ENCODE measurements at regions not wholly inside any gene's neighbourhood (a gene's known extent, or its start where the extent isn't known, plus 50 kb on each side); places are given as distances from the start of the nearest gene placed in this dataset.

GRCh38 chr1:25113731-25114130, 118.6 kb downstream of the SYF2 start:
- Mint-ChIP-seq H3K9me3 (peaks cover 18% of the 10 kb centered on the region), H3K27me3 (ENCODE audit: insufficient read depth) (no peaks in the 10 kb centered on the region), H3K27ac (no peak overlapping the region), H3K36me3 (ENCODE audit: low read depth) (no peaks in the 10 kb centered on the region), H3K4me3 (no peak overlapping the region), H3K4me1 (peaks cover 14% of the 10 kb centered on the region)
- WGBS, 2 experiments (ENCODE audit: insufficient coverage in 1 of 2, insufficient read length in 1 of 2), result 87 to 90% methylated on average over 3 to 4 of the region's 4 CpGs
- TF ChIP-seq CTCF (conservative IDR thresholded peaks at IDR 0.05), result no peak
- Histone ChIP-seq H3K9ac (ENCODE audit: extremely low read depth, low read length, poor library complexity, severe bottlenecking) (no peak overlapping the region), H3K4me3 (ENCODE audit: low read length) (no peak overlapping the region), H3K9me3 (ENCODE audit: control insufficient read depth, low read length) (peaks cover 24% of the 10 kb centered on the region), H3K27ac (ENCODE audit: low read depth, low read length) (no peak overlapping the region), H3K36me3 (ENCODE audit: control insufficient read depth, insufficient read depth, low read length) (no peaks in the 10 kb centered on the region), H3K27me3 (ENCODE audit: control insufficient read depth, insufficient read depth, low read length, poor library complexity, severe bottlenecking) (no peaks in the 10 kb centered on the region), H3K4me1 (ENCODE audit: control insufficient read depth, insufficient read depth, low read length) (no peaks in the 10 kb centered on the region)
- DNase-seq, result no peak

- H3K27ac Mint-ChIP-seq, result no peak overlapping the region
- no peaks in the 10 kb centered on the region for H3K27me3 Mint-ChIP-seq (ENCODE audit: insufficient read depth)
- no peaks in the 10 kb centered on the region for H3K36me3 Mint-ChIP-seq (ENCODE audit: low read depth)
- Histone ChIP-seq H3K9me3 (ENCODE audit: control insufficient read depth, low read length) (peaks cover 24% of the 10 kb centered on the region), H3K9ac (ENCODE audit: extremely low read depth, low read length, poor library complexity, severe bottlenecking) (no peak overlapping the region), H3K36me3 (ENCODE audit: control insufficient read depth, insufficient read depth, low read length) (no peaks in the 10 kb centered on the region), H3K27ac (ENCODE audit: low read depth, low read length) (no peak overlapping the region), H3K4me3 (ENCODE audit: low read length) (no peak overlapping the region), H3K4me1 (ENCODE audit: control insufficient read depth, insufficient read depth, low read length) (no peaks in the 10 kb centered on the region), H3K27me3 (ENCODE audit: control insufficient read depth, insufficient read depth, low read length, poor library complexity, severe bottlenecking) (no peaks in the 10 kb centered on the region)
- no peak for TF ChIP-seq CTCF (conservative IDR thresholded peaks at IDR 0.05)
- DNase-seq, result no peak
- peaks cover 21% of the 10 kb centered on the region for H3K9me3 Mint-ChIP-seq
- 82 to 98% methylated on average over 2 to 3 of the region's 3 CpGs for WGBS, 2 experiments (ENCODE audit: insufficient coverage in 1 of 2, insufficient read length in 1 of 2)
- peaks cover 14% of the 10 kb centered on the region for H3K4me1 Mint-ChIP-seq
- no peak overlapping the region for H3K4me3 Mint-ChIP-seq
These were observed 119.2 kb downstream of the SYF2 start for GRCh38 chr1:25113086-25113485.

- TF ChIP-seq CTCF (conservative IDR thresholded peaks at IDR 0.05), result no peak
- peaks cover 21% of the 10 kb centered on the region for H3K9me3 ChIP-seq (ENCODE audit: control insufficient read depth, low read length)
- H3K27me3 ChIP-seq (ENCODE audit: control insufficient read depth, insufficient read depth, low read length, poor library complexity, severe bottlenecking), result no peaks in the 10 kb centered on the region
- no peak overlapping the region for H3K9ac ChIP-seq (ENCODE audit: extremely low read depth, low read length, poor library complexity, severe bottlenecking)
- peaks cover 14% of the 10 kb centered on the region for H3K4me1 Mint-ChIP-seq
- WGBS, 2 experiments (ENCODE audit: insufficient coverage in 1 of 2, insufficient read length in 1 of 2), result 92 to 96% methylated on average over 6 of the region's 6 CpGs
- no peaks in the 10 kb centered on the region for H3K36me3 Mint-ChIP-seq (ENCODE audit: low read depth)
- H3K9me3 Mint-ChIP-seq, result peaks cover 20% of the 10 kb centered on the region
- no peak overlapping the region for H3K4me3 Mint-ChIP-seq
- no peaks in the 10 kb centered on the region for H3K36me3 ChIP-seq (ENCODE audit: control insufficient read depth, insufficient read depth, low read length)
- H3K27ac Mint-ChIP-seq, result no peak overlapping the region
- H3K4me1 ChIP-seq (ENCODE audit: control insufficient read depth, insufficient read depth, low read length), result no peaks in the 10 kb centered on the region
- no peaks in the 10 kb centered on the region for H3K27me3 Mint-ChIP-seq (ENCODE audit: insufficient read depth)
- no peak for DNase-seq
- H3K27ac ChIP-seq (ENCODE audit: low read depth, low read length), result no peak overlapping the region
- no peak overlapping the region for H3K4me3 ChIP-seq (ENCODE audit: low read length)
These were observed 119.9 kb downstream of the SYF2 start for GRCh38 chr1:25112400-25112799.
